Loucy (cell line): ENCODE measurements at regions not wholly inside any gene's neighbourhood (a gene's known extent, or its start where the extent isn't known, plus 50 kb on each side); places are given as distances from the start of the nearest gene placed in this dataset.

Experiments used
- H2AFZ ChIP-seq: fragments of 200-600 bp; sonication (generic); 2 replicates; pipeline ENCODE4 v1.6.0; 2016; ENCODE audit warnings: antibody characterized with exemption, mild to moderate bottlenecking, low read length, moderate library complexity
- H3F3A ChIP-seq: fragments of 200-600 bp; 2 replicates; pipeline ENCODE4 v1.6.0; 2016; ENCODE audit warnings: antibody characterized with exemption, low read depth, mild to moderate bottlenecking
- H3K27me3 ChIP-seq: fragments of 200-600 bp; sonication (generic); 2 replicates; pipeline ENCODE4 v1.6.1; 2014; ENCODE audit warnings: low read length, mild to moderate bottlenecking; ENCODE audit not compliant: insufficient read depth, poor library complexity, severe bottlenecking
- H3K36me3 ChIP-seq: fragments of 200-600 bp; sonication (generic); 2 replicates; pipeline ENCODE4 v1.6.1; 2016; ENCODE audit warnings: low read length; ENCODE audit not compliant: insufficient read depth
- H3K4me1 ChIP-seq: fragments of 200-600 bp; sonication (generic); 2 replicates; pipeline ENCODE4 v1.5.1; 2014; ENCODE audit warnings: low read length, mild to moderate bottlenecking; ENCODE audit not compliant: insufficient read depth, poor library complexity, severe bottlenecking
- H3K4me2 ChIP-seq: fragments of 200-600 bp; sonication (generic); 2 replicates; pipeline ENCODE4 v1.6.0; 2014; ENCODE audit warnings: antibody characterized with exemption, low read length, low read depth, mild to moderate bottlenecking; ENCODE audit not compliant: poor library complexity, severe bottlenecking
- H3K4me3 ChIP-seq: fragments of 200-600 bp; sonication (generic); 2 replicates; pipeline ENCODE4 v1.5.1; 2014; ENCODE audit warnings: low read length, mild to moderate bottlenecking, mixed read lengths; ENCODE audit not compliant: poor library complexity, severe bottlenecking
- H3K79me2 ChIP-seq: fragments of 200-600 bp; sonication (generic); 2 replicates; pipeline ENCODE4 v1.6.1; 2014; ENCODE audit warnings: low read length; ENCODE audit not compliant: insufficient read depth
- H3K9ac ChIP-seq: fragments of 200-600 bp; sonication (generic); 2 replicates; pipeline ENCODE4 v1.6.0; 2014; ENCODE audit warnings: mild to moderate bottlenecking, low read depth, low read length, moderate library complexity; ENCODE audit not compliant: poor library complexity, severe bottlenecking
- H3K9me2 ChIP-seq: fragments of 200-600 bp; sonication (generic); replicated peaks from 2 replicates; pipeline ENCODE4 v1.6.1; 2016; ENCODE audit warnings: low read depth, low read length, mixed read lengths
- H3K9me3 ChIP-seq: fragments of 200-600 bp; sonication (generic); 2 replicates; pipeline ENCODE4 v1.6.1; 2014; ENCODE audit warnings: mild to moderate bottlenecking, antibody characterized with exemption, low read length, low read depth; ENCODE audit not compliant: insufficient read depth
- H4K20me1 ChIP-seq: fragments of 200-600 bp; sonication (generic); 2 replicates; pipeline ENCODE4 v1.6.0; 2014; ENCODE audit warnings: antibody characterized with exemption, low read length, mild to moderate bottlenecking; ENCODE audit not compliant: insufficient read depth, poor library complexity, severe bottlenecking
- EZH2phosphoT487 ChIP-seq: fragments of 200-600 bp; IDR thresholded peaks from 2 replicates; pipeline ENCODE4 v1.6.1; 2018; ENCODE audit warnings: antibody characterized with exemption, mild to moderate bottlenecking, moderate library complexity, borderline replicate concordance
- TF ChIP-seq, protein P1 (sequence below): fragments of 200-600 bp; sonication (generic); conservative IDR thresholded peaks from 2 replicates; pipeline ENCODE4 v1.5.1; 2014; ENCODE audit warnings: mild to moderate bottlenecking, antibody characterized with exemption, low read length

DNA sequence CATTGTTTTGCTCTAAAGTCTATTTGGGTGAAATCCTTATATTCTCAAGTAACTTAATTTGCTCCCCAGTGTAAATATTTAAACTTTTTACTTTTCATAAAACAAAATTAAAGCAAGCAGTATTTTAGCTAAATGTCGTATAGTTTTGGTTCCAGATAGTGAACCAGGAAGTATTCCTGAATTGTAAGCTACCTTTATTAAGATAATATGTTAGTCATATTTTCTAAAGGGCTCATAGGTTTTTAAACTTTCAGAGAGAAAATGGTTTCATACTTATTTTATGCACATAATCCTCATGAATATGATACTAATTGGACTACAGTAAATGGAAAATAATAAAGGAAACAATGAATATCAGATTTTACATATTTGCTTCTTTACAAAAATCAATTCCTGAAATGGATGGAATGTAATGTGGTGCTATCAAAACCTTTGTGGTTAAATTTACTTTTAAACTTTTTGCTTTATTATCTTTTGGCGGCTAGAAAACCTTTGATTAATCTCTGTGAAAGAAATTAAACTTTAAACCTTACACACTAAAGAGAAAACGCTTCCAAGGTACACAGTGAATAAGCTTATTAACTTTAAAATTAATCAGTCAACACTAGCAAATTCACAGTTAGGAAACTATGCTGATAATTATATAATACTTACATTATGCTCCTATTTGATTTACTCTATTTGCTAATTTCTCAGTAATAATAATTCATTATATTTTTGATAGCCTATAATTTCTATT lies 76.6 kb upstream of the RHOBTB1 start:
- Histone ChIP-seq H3K9ac (no peak overlapping the region), H3K4me2 (no peak overlapping the region), H3K4me3 (no peak overlapping the region), H3K27me3 (no peaks in the 10 kb centered on the region), H3K9me3 (no peaks in the 10 kb centered on the region), H3K36me3 (no peaks in the 10 kb centered on the region), H4K20me1 (no peaks in the 10 kb centered on the region), H2AFZ (no peak overlapping the region), H3F3A (no peaks in the 10 kb centered on the region), H3K79me2 (no peaks in the 10 kb centered on the region), H3K9me2 (no peaks in the 10 kb centered on the region), H3K4me1 (no peaks in the 10 kb centered on the region)
- no peak for TF ChIP-seq EZH2phosphoT487
- TF ChIP-seq, protein P1, sequence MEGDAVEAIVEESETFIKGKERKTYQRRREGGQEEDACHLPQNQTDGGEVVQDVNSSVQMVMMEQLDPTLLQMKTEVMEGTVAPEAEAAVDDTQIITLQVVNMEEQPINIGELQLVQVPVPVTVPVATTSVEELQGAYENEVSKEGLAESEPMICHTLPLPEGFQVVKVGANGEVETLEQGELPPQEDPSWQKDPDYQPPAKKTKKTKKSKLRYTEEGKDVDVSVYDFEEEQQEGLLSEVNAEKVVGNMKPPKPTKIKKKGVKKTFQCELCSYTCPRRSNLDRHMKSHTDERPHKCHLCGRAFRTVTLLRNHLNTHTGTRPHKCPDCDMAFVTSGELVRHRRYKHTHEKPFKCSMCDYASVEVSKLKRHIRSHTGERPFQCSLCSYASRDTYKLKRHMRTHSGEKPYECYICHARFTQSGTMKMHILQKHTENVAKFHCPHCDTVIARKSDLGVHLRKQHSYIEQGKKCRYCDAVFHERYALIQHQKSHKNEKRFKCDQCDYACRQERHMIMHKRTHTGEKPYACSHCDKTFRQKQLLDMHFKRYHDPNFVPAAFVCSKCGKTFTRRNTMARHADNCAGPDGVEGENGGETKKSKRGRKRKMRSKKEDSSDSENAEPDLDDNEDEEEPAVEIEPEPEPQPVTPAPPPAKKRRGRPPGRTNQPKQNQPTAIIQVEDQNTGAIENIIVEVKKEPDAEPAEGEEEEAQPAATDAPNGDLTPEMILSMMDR, result no peak

DNA sequence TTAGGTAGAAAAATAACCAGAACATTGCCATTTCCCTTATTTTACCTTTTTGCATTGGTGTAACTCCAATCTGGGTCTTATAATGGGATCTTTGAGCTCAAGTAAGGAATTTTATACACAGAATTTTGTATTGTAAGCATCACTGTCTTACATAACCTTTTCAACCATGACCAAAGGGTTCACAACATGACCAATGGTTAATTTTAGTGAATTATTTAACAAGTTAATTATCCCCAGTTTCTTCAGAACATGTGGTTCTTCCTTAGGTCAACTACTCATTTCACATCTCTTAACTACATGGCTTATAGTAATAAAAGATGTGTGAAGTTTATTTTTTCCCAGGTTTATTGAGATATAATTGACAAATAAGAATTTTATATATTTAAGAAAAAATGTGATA lies 74.2 kb upstream of the RHOBTB1 start:
- Histone ChIP-seq H3K9me3 (no peaks in the 10 kb centered on the region), H3F3A (no peaks in the 10 kb centered on the region), H4K20me1 (no peaks in the 10 kb centered on the region), H3K79me2 (no peaks in the 10 kb centered on the region), H3K36me3 (no peaks in the 10 kb centered on the region), H3K4me3 (no peak overlapping the region), H3K4me2 (no peak overlapping the region), H2AFZ (no peak overlapping the region), H3K9me2 (no peaks in the 10 kb centered on the region), H3K4me1 (no peaks in the 10 kb centered on the region), H3K9ac (no peak overlapping the region), H3K27me3 (no peaks in the 10 kb centered on the region)
- TF ChIP-seq, protein P1, result no peak
- no peak for TF ChIP-seq EZH2phosphoT487

DNA sequence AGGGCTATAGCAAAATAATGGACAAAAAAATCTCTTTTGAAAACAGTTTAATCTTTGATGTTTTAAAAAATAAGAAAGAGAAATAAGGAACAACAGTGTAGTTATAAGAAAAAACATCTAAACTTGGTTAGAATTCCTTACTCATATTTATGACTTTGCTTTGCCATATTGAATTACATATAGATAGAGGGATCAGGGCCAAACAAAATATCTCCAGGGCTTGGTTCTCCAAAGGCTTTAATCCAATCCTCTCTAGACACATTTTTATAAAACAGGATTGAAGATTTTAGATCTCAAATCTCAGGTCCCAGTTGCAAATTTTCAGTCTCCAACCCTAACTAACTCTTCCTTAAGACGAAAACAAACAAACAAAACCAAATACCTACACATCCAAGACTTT lies 72.6 kb upstream of the RHOBTB1 start:
- Histone ChIP-seq H3K36me3 (no peaks in the 10 kb centered on the region), H3K9me2 (no peaks in the 10 kb centered on the region), H2AFZ (no peak overlapping the region), H3K27me3 (no peaks in the 10 kb centered on the region), H3K4me1 (no peaks in the 10 kb centered on the region), H3K4me3 (no peak overlapping the region), H4K20me1 (no peaks in the 10 kb centered on the region), H3K79me2 (no peaks in the 10 kb centered on the region), H3K4me2 (no peak overlapping the region), H3K9ac (no peak overlapping the region), H3F3A (no peaks in the 10 kb centered on the region), H3K9me3 (no peaks in the 10 kb centered on the region)
- TF ChIP-seq, protein P1, result no peak
- TF ChIP-seq EZH2phosphoT487, result no peak
